GM18858 (cell line): ENCODE measurements at regions not wholly inside any gene's neighbourhood (a gene's known extent, or its start where the extent isn't known, plus 50 kb on each side); places are given as distances from the start of the nearest gene placed in this dataset.
A peak's percentile ranks its signal among the peaks of the same experiment; 100 is the strongest.

ENCODE experiments used
- ATAC-seq: cut with Tn5 transposase; IDR thresholded peaks from one replicate; pipeline ENCODE4 v1.9.1; 2021; ENCODE audit not compliant: unreplicated experiment

DNA sequence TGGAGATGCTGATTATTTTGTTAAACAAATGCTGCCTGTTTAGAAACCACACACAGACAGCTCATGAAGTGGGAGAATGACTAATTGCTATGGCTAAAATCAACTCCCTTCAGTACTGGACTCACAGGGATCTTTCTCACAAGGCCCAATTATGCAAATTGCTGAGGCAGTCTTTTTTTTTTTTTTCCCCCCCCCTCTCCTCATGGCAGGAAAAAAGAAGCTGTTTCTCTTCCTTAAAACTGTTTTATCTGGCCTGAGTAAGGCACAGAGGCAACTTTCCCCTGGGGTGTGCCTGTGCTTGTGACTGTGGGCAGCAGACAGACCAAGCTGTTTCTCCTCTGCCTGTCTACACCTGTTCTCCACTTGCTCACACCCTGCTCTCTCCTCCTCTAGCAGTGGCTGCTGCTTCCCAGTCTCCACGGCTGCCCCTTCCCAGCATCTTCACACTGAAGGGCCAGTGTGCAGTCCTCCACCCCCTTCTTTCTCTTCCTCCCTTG lies 65.4 kb upstream of the STEAP1B start:
- ATAC-seq = peak; percentile 31

DNA sequence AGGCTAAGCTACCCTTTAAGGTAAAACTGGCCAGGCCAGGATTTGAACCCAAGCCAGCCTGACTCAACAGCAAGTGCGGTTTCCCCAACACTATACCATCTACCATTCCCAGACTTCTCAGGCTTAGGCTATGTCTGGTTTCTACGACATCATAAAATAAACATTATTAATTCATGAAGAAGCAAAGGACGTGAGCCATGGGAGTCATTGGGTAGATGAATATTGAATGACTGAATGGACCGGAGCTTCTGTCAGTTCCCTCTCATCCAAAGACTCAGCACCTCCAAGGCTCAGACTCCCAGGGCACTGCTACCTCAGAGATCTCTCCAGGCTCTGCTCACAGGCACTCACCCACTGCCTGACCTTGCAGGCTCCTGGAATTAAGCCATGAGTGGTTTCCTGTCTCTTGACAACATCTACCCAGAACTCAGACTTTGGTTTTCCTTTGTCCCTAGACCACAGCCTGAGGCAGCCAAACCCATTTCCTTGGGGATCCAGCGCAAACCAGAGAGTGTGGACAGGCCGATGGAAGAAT lies 64.6 kb upstream of the STEAP1B start:
- ATAC-seq = no peak

DNA sequence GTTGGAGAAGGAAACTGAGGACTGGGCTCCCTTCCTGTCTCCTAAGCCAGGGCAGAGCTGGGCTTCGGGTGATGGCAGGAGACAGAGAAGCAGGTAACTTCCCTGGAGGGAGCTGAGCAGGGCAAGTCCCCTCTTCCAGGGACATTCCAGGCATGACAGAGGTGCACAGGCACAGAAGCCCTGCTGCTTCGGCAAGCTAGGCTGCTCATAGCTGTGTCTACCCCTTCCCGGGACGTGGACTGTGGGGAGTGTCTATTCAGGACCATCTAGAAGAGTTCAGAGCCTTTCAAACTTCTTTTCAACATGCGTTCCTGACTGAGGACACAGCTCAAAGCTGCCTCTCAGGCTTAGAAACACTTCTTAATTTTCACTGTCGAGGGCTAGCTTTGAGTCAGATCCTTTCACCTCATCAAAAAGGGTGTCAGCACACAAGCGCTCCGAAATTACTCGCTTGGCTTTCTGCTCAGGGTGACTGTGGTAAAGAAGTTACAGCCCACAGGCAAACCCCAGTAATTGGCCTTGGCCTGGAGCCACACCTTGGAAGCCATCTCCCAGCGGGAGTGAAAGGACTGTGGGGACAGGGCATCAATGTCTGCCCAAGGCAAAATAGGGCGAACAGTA lies 63.7 kb upstream of the STEAP1B start:
- peak; percentile 42 for ATAC-seq

DNA sequence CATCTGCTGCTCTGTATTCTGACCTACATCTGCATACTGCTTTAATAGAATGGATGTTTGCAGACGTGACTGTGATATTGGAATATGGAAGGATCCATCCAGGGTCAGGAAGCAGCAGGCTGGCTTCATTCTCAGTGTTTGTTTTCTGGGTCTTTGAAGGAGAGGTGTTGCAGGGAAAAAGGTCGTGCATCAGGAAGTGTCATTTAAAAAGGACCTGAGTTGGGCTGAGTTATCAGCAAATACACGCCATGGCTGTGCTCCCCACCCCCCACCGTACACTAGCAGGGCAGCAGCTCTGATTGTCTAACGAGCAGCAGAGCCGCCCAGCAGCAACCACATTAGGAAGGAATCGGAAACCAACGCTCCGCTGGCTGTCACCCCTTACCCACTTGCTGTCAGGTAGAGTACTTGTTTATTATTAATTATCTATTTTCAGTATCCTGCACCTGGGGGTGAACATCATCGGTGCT lies 63.1 kb upstream of the STEAP1B start:
- ATAC-seq = no peak

DNA sequence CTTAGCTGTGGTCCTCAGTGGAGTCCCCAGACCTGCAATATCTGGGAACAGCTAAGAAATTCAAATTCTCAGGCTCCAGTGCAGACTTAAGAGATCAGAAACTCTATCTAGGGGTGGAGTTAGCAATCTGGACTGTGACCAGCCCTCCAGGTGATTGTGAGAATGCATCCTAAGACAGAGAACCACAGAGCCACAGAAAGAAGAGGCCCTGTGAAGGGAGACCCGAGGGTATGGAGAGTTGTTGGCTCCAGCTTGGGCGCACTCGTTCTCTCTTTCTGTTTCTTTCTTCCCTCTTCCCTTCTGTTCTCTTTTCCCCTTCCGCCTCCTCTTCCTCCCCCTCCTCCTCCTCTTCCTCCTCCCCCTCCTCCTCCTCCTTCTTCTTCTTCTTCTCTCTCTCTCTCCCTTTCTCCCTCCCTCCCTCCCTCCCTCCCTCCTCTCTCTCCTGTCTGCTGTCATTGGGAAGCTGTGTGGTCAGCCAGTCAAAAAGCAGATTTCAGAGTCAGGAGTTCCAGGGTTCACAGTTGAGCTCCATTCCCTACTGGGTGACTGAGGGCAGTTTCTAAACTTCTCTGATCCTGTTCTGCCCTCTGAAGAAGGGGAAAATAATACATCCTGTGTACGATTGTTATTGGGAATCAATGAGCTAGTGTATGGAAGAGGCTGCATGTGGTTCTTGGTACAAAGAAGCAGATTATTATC lies 62.1 kb upstream of the STEAP1B start:
- peak; percentile 36 for ATAC-seq

DNA sequence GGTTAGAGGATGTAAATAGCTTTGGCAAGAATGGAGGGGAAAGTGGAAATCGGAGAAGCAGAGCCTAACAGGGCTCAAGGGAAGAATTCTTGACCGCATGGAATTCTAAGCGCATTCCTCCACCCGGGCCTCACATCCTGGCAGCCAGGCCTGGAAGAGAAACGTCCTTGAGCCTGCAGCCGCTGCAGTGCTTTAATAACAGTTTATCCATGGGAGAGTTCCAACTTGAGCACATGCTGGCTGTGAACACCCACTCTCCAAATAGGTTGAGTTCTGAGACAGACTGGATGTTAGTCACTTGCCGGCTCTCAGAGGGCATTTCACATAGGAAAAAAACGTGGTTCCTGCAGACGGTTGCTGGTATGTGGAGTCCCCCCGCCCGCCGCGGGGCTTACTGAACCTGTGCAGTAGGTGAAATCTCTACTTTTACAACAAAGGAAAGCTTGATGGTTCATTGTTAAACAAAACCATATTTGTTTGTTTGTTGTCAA lies 61.4 kb upstream of the STEAP1B start:
- ATAC-seq = no peak

DNA sequence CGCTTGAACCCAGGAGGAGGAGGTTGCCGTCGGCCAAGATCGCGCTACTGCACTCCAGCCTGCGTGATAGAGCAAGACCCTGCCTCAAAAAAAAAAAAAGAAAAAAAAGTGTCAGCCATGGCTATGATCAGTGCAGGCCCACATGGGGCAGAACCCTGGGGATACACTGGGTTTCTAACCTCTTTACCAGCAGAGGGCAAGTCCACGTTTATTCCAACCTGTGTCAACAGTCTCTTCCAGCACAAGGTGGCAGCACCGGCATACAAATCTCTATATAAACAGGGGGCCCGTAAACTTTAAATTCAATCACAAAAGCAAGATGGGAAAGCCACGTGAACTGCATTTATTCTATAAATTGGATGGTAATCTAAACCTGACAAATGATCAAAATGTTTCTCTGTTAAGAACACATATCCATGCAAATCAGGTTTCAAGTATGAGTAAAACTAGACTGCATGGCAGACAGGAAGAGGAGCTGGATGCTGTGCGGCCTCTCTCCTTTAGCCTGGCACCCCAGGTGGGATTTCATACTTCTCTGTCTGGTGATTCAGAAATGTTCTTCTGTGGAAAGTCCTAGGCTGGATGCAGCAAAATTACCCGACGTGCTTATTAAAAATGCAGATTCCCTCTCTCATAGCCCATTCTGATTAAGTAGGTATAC lies 60.0 kb upstream of the STEAP1B start:
- ATAC-seq = peak; percentile 42

DNA sequence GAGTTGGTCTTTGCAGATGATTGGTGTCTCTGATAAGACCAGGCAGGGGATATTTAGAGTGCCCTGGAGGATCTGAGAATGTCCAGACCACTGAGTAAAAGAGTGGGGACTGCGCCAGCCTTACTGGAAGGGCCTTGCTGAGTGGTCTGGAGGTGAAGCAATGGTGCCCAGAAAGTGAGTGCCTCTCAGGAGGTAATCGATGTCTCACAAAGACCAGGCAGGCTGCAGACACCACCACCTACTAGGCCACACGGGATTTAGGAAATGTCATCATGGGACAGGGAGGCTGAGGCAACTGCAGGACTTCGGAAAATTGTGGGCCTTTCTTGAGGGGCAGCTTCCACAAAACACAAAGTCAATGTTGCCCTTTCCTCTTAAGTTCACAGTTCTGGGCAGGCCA lies 57.2 kb upstream of the STEAP1B start:
- ATAC-seq = no peak

DNA sequence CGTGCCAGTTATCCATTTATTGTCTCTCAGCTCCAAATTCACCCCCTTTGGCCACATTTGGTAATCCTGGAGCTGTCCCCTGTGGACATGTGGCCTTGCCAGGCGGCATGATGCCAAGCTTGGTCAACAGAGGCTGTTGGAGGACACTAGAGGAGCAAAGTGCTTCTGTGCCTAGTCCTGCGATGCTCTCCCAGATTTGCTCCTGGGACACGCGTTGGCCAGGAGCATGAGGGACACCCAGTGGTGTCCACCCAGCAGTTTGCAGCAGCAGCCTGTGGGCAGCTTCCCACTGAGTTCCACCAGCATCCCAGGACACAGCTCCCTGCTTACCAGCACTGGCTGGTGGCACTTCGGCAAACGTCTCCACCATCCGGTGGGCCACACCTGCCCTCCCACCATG lies 55.5 kb upstream of the STEAP1B start:
- no peak for ATAC-seq

DNA sequence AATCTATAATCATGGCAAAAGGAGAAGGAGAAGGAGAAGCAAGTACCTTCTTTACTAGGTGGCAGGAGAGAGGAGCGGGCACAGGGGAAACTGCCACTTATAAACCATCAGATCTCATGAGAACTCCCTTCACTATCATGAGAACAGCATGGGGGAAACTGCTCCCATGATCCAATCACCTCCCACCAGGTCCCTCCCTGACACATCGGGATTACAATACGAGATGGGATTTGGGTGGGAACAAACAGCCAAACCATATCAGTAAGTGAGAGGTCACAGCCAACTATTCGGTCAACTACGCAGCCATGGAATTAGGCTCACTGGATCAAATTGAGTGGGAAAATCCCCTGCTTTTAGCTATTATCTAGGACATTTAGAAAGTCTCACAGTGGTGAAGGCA lies 54.2 kb upstream of the STEAP1B start:
- ATAC-seq = no peak

DNA sequence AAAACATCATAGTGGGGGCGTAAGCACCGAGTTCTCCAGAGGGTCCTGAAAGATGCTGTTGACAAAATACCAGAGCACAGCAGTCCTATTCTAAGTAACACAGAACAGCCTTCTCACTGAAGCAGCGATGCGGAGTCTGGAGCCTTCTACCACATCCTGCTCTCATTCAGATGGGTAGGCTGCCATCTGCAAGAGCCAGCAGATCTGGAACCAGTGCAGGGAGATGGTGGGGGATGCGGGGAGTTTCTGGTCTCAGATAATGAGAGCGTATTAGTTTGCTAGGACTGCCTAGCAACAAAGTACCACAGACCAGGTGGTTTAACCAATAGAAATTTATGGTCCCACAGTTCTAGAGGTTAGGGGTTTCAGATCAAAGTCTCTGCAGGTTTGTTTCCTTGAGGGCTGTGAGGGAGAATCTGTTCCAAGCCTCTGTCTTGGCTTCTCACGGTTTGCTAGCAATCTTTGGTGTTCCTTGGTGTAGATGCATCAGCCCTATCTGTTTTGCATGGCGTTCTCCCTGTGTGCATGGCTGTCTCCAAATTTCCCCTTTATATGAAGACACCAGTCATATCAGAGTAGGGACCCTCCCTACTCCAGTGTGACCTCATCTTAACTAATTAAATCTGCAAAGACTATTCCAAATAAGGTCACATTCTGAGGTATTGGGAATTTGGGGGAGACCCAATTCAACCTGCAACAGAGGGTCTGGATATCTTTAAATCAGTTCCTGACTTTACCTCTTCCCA lies 52.0 kb upstream of the STEAP1B start:
- ATAC-seq = peak; percentile 90

DNA sequence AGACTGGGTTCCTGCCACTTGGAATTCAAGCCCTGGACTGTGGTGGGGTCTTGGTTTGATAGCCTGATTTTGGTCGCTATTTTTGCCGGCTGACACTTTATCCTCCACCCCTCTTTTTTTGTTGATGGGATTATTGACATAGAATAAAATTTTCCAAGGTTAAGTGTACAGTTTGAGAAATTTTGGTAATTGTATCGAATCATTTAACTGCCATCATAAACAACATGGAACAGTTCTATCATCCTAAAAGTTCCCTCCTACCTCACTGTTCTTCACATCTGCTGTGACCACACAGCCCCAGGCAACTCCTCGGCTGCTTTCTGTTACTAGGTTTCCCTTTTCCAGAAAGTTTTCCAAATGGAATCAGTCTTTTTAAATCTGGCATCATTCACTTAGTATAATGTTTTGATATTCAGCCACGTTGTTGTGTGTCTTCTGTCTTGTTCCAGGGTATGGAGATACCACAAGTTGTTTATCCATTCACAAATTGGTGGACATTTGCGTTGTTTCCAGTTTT lies 50.6 kb upstream of the STEAP1B start:
- ATAC-seq = no peak

DNA sequence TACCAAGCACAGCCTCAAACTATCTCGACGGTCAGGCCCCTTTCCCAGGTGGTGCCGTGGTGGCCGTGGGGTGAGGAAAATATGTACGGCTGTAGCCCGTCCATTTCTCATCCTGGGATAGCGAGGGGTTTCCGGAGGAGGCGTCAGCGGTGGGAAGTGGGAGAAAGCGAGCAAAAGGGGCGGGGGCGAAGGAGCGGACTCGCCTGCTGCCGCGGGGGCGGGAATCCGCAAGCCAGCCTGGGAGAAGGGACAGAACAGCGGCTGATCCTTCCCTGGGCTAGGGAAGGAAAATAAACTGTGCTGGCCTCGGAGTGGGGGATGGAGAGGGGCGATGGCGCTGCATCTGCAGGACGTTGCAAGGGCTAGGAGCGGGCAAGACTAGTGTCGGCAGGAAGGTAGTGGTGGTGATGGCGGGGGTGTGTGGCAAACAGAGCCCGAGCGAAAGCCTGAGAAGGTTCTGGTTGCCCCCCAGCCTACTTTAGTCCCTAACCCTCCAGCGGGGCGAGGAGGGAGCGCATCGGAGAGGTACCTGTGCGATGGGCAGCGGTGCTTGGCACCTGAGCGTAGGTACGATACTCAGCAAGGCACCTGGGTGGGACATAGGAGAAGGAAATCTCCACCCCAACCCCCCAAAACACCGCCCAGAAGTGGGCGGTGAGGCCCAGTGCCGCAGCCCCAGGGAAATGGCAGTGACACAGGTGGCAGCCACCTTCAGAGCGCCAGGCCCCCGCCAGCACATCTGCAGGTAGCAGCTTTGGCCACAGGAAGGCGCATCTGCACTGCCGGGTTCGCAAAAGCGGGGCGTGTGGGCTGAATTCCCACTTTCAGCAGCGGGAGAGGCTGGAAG lies 49.9 kb upstream of the STEAP1B start:
- no peak for ATAC-seq
